ENCODE measurements at regions not wholly inside any gene's neighbourhood (a gene's known extent, or its start where the extent isn't known, plus 50 kb on each side); places are given as distances from the start of the nearest gene placed in this dataset.

GRCh38 chr17:79363552-79364275, 247.1 kb downstream of the RBFOX3 start:
- H3K4me1 ChIP-seq (replicated peaks): no peaks in the 10 kb centered on the region
- no peak overlapping the region for H3K4me3 ChIP-seq
- no peaks in the 10 kb centered on the region for H3K9me3 ChIP-seq (replicated peaks)
- peaks cover 98% of the 10 kb centered on the region for H3K27me3 ChIP-seq (replicated peaks)
- no peak for DNase-seq (ENCODE audit: low read depth in 1 of 2, low spot score in 2 of 2)
- no peak overlapping the region for H3K27ac ChIP-seq
- H3K36me3 ChIP-seq: no peaks in the 10 kb centered on the region

GRCh38 chr17:79362772-79363305, 248.0 kb downstream of the RBFOX3 start:
- H3K4me1 ChIP-seq (replicated peaks): no peaks in the 10 kb centered on the region
- no peak overlapping the region for H3K27ac ChIP-seq
- H3K27me3 ChIP-seq (replicated peaks): peaks cover 98% of the 10 kb centered on the region
- no peaks in the 10 kb centered on the region for H3K9me3 ChIP-seq (replicated peaks)
- DNase-seq (ENCODE audit: low read depth in 1 of 2, low spot score in 2 of 2): no peak
- H3K36me3 ChIP-seq: no peaks in the 10 kb centered on the region
- no peak overlapping the region for H3K4me3 ChIP-seq

GRCh38 chr17:79361873-79362771, 248.7 kb downstream of the RBFOX3 start:
- peaks cover 98% of the 10 kb centered on the region for H3K27me3 ChIP-seq (replicated peaks)
- no peak overlapping the region for H3K27ac ChIP-seq
- no peaks in the 10 kb centered on the region for H3K9me3 ChIP-seq (replicated peaks)
- H3K36me3 ChIP-seq: no peaks in the 10 kb centered on the region
- H3K4me1 ChIP-seq (replicated peaks): no peaks in the 10 kb centered on the region
- H3K4me3 ChIP-seq: no peak overlapping the region
- DNase-seq (ENCODE audit: low read depth in 1 of 2, low spot score in 2 of 2): no peak

- DNase-seq (ENCODE audit: low read depth in 1 of 2, low spot score in 2 of 2): no peak
- no peak overlapping the region for H3K4me3 ChIP-seq
- no peaks in the 10 kb centered on the region for H3K9me3 ChIP-seq (replicated peaks)
- no peaks in the 10 kb centered on the region for H3K4me1 ChIP-seq (replicated peaks)
- peaks cover 100% of the 10 kb centered on the region for H3K27me3 ChIP-seq (replicated peaks)
- no peaks in the 10 kb centered on the region for H3K36me3 ChIP-seq
- no peak overlapping the region for H3K27ac ChIP-seq
Measured at GRCh38 chr17:79361221-79361734, 249.6 kb downstream of the RBFOX3 start.

- Histone ChIP-seq H3K27ac (no peak overlapping the region), H3K4me3 (no peak overlapping the region), H3K4me1 (replicated peaks) (no peaks in the 10 kb centered on the region), H3K36me3 (no peaks in the 10 kb centered on the region), H3K27me3 (replicated peaks) (peaks cover 99% of the 10 kb centered on the region), H3K9me3 (replicated peaks) (no peaks in the 10 kb centered on the region)
- no peak for DNase-seq (ENCODE audit: low read depth in 1 of 2, low spot score in 2 of 2)
Measured at GRCh38 chr17:79360196-79360595, 250.7 kb downstream of the RBFOX3 start.

GRCh38 chr17:79356839-79357447, 253.9 kb downstream of the RBFOX3 start:
- Histone ChIP-seq H3K9me3 (replicated peaks) (0 out of 2 replicates have a peak, but pooled peaks cover 3% of the 10 kb centered on the region), H3K36me3 (no peaks in the 10 kb centered on the region), H3K27ac (no peak overlapping the region), H3K4me3 (no peak overlapping the region), H3K27me3 (replicated peaks) (peaks cover 99% of the 10 kb centered on the region), H3K4me1 (replicated peaks) (no peaks in the 10 kb centered on the region)
- no peak for DNase-seq (ENCODE audit: low read depth in 1 of 2, low spot score in 2 of 2)

- no peaks in the 10 kb centered on the region for H3K36me3 ChIP-seq
- H3K27ac ChIP-seq: no peak overlapping the region
- 0 out of 2 replicates have a peak, but pooled peaks cover 3% of the 10 kb centered on the region for H3K9me3 ChIP-seq (replicated peaks)
- H3K27me3 ChIP-seq (replicated peaks): peaks cover 99% of the 10 kb centered on the region
- DNase-seq (ENCODE audit: low read depth in 1 of 2, low spot score in 2 of 2): no peak
- H3K4me3 ChIP-seq: no peak overlapping the region
- no peaks in the 10 kb centered on the region for H3K4me1 ChIP-seq (replicated peaks)
Measured at GRCh38 chr17:79355165-79355564, 255.7 kb downstream of the RBFOX3 start.

GRCh38 chr17:79354173-79354820, 256.6 kb downstream of the RBFOX3 start:
- Histone ChIP-seq H3K4me3 (no peak overlapping the region), H3K27me3 (replicated peaks) (peaks cover 99% of the 10 kb centered on the region), H3K27ac (no peak overlapping the region), H3K4me1 (replicated peaks) (no peaks in the 10 kb centered on the region), H3K9me3 (replicated peaks) (0 out of 2 replicates have a peak, but pooled peaks cover 3% of the 10 kb centered on the region), H3K36me3 (no peaks in the 10 kb centered on the region)
- DNase-seq (ENCODE audit: low read depth in 1 of 2, low spot score in 2 of 2): no peak

GRCh38 chr17:79353548-79353947, 257.3 kb downstream of the RBFOX3 start:
- Histone ChIP-seq H3K27me3 (replicated peaks) (peaks cover 99% of the 10 kb centered on the region), H3K4me3 (no peak overlapping the region), H3K27ac (no peak overlapping the region), H3K36me3 (no peaks in the 10 kb centered on the region), H3K9me3 (replicated peaks) (0 out of 2 replicates have a peak, but pooled peaks cover 3% of the 10 kb centered on the region), H3K4me1 (replicated peaks) (no peaks in the 10 kb centered on the region)
- no peak for DNase-seq (ENCODE audit: low read depth in 1 of 2, low spot score in 2 of 2)

- no peaks in the 10 kb centered on the region for H3K4me1 ChIP-seq (replicated peaks)
- H3K27ac ChIP-seq: no peak overlapping the region
- 0 out of 2 replicates have a peak, but pooled peaks cover 3% of the 10 kb centered on the region for H3K9me3 ChIP-seq (replicated peaks)
- H3K4me3 ChIP-seq: no peak overlapping the region
- no peak for DNase-seq (ENCODE audit: low read depth in 1 of 2, low spot score in 2 of 2)
- H3K36me3 ChIP-seq: no peaks in the 10 kb centered on the region
- H3K27me3 ChIP-seq (replicated peaks): peaks cover 97% of the 10 kb centered on the region
Measured at GRCh38 chr17:79353016-79353415, 257.8 kb downstream of the RBFOX3 start.

GRCh38 chr17:79350533-79350932, 260.3 kb downstream of the RBFOX3 start:
- H3K9me3 ChIP-seq (replicated peaks): 0 out of 2 replicates have a peak, but pooled peaks cover 3% of the 10 kb centered on the region
- no peaks in the 10 kb centered on the region for H3K36me3 ChIP-seq
- peaks cover 95% of the 10 kb centered on the region for H3K27me3 ChIP-seq (replicated peaks)
- no peak for DNase-seq (ENCODE audit: low read depth in 1 of 2, low spot score in 2 of 2)
- no peak overlapping the region for H3K27ac ChIP-seq
- H3K4me1 ChIP-seq (replicated peaks): no peaks in the 10 kb centered on the region
- H3K4me3 ChIP-seq: no peak overlapping the region

GRCh38 chr17:79349506-79350400, 261.1 kb downstream of the RBFOX3 start:
- Histone ChIP-seq H3K4me1 (replicated peaks) (no peaks in the 10 kb centered on the region), H3K27ac (no peak overlapping the region), H3K27me3 (replicated peaks) (peaks cover 95% of the 10 kb centered on the region)

More at GRCh38 chr17:79349506-79350400, 261.1 kb downstream of the RBFOX3 start:
- Histone ChIP-seq H3K36me3 (no peaks in the 10 kb centered on the region), H3K9me3 (replicated peaks) (0 out of 2 replicates have a peak, but pooled peaks cover 3% of the 10 kb centered on the region), H3K4me3 (no peak overlapping the region)
- no peak for DNase-seq (ENCODE audit: low read depth in 1 of 2, low spot score in 2 of 2)

Data from SJSA1 (cell line).